SK-N-SH (cell line): ENCODE measurements at regions not wholly inside any gene's neighbourhood (a gene's known extent, or its start where the extent isn't known, plus 50 kb on each side); places are given as distances from the start of the nearest gene placed in this dataset.
A peak's percentile ranks its signal among the peaks of the same experiment; 100 is the strongest.

Experiments
- CTCF ChIA-PET: fragments of 300-600, 350-600 bp; formaldehyde crosslinking; extraction: SDS; loops from one replicate; lab custom pipeline; 2021; lab: Yijun Ruan, JAX
- POLR2A ChIA-PET: fragments of 350-600 bp; sonication (Branson Sonifier 250); formaldehyde crosslinking; extraction: SDS; loops from one replicate; lab custom pipeline; 2020; ENCODE audit warnings: antibody characterized with exemption, inconsistent platforms; lab: Yijun Ruan, JAX
- DNase-seq: peaks from one replicate; pipeline ENCODE4 v3.0.0; 2012
- H2AFZ ChIP-seq: fragments of 200-600 bp; sonication (generic); 2 replicates; pipeline ENCODE4 v1.8.1; 2016; ENCODE audit warnings: antibody characterized with exemption, mild to moderate bottlenecking, low read depth
- H3F3A ChIP-seq: fragments of 200-600 bp; sonication (generic); replicated peaks from 2 replicates; pipeline ENCODE3; 2016; ENCODE audit warnings: antibody characterized with exemption, mild to moderate bottlenecking; ENCODE audit not compliant: insufficient read depth
- H3K27ac ChIP-seq, 2 experiments: fragments of 200-500 bp in 1 of 2; fragments of 200-600 bp in 1 of 2; sonication (Bioruptor generic) in 1 of 2; sonication (generic), shearing (Covaris generic) in 1 of 2; 2 replicates each; pipeline versions ENCODE4 v1.5.1 to v1.6.1; 2014 to 2016; ENCODE audit warnings: low read depth in 2 of 2, inconsistent platforms in 1 of 2, low read length in 1 of 2, mild to moderate bottlenecking in 1 of 2, mixed read lengths in 1 of 2
- H3K27me3 ChIP-seq: fragments of 200-600 bp; sonication (generic), shearing (Covaris generic); 2 replicates; pipeline ENCODE4 v1.6.1; 2016; ENCODE audit warnings: mixed run types; ENCODE audit not compliant: insufficient read depth
- H3K36me3 ChIP-seq, 2 experiments: fragments of 200-500 bp in 1 of 2; fragments of 200-600 bp in 1 of 2; sonication (Bioruptor generic) in 1 of 2; sonication (generic) in 1 of 2; replicated peaks in 1 of 2; 2 replicates each; pipeline versions ENCODE3 to v1.5.1; 2014 to 2016; ENCODE audit warnings: low read length in 1 of 2, mild to moderate bottlenecking in 1 of 2; ENCODE audit not compliant: insufficient read depth in 2 of 2, control insufficient read depth in 1 of 2
- H3K4me1 ChIP-seq, 2 experiments: fragments of 200-500 bp in 1 of 2; fragments of 200-600 bp in 1 of 2; sonication (Bioruptor generic) in 1 of 2; sonication (generic), shearing (Covaris generic) in 1 of 2; 2 replicates each; pipeline versions ENCODE4 v1.5.1 to v1.6.1; 2014 to 2016; ENCODE audit warnings: low read depth in 1 of 2, low read length in 1 of 2, mixed run types in 1 of 2; ENCODE audit not compliant: insufficient read depth in 2 of 2, control insufficient read depth in 1 of 2
- H3K4me2 ChIP-seq: fragments of 200-600 bp; sonication (generic), shearing (Covaris generic); 2 replicates; pipeline ENCODE4 v1.6.1; 2017; ENCODE audit warnings: mixed run types
- H3K4me3 ChIP-seq, 2 experiments: fragments of 200-500 bp in 1 of 2; fragments of 200-600 bp in 1 of 2; sonication (Bioruptor generic) in 1 of 2; sonication (generic), shearing (Covaris generic) in 1 of 2; 2 replicates each; pipeline versions ENCODE4 v1.5.1 to v1.8.1; 2014 to 2016; ENCODE audit warnings: low read depth in 2 of 2, inconsistent platforms in 1 of 2, low read length in 1 of 2, mild to moderate bottlenecking in 1 of 2, mixed read lengths in 1 of 2, moderate library complexity in 1 of 2
- H3K79me2 ChIP-seq: fragments of 200-600 bp; sonication (generic); 2 replicates; pipeline ENCODE4 v1.8.1; 2017; ENCODE audit warnings: mild to moderate bottlenecking; ENCODE audit not compliant: insufficient read depth
- H3K9ac ChIP-seq: fragments of 200-600 bp; sonication (generic); 2 replicates; pipeline ENCODE4 v1.6.1; 2017; ENCODE audit warnings: mixed run types
- H3K9me2 ChIP-seq: fragments of 200-600 bp; sonication (generic); 2 replicates; pipeline ENCODE4 v1.6.1; 2017; ENCODE audit warnings: mixed run types
- H3K9me3 ChIP-seq: fragments of 200-600 bp; sonication (generic); 2 replicates; pipeline ENCODE4 v1.6.1; 2017; ENCODE audit warnings: mixed run types, mild to moderate bottlenecking, moderate library complexity
- H4K20me1 ChIP-seq: fragments of 200-600 bp; sonication (generic); 2 replicates; pipeline ENCODE4 v1.6.1; 2017; ENCODE audit warnings: mild to moderate bottlenecking, mixed run types; ENCODE audit not compliant: insufficient read depth
- ELF1 ChIP-seq: IDR thresholded peaks from 2 replicates; pipeline ENCODE4 v1.4.0; 2012
- EP300 ChIP-seq, 2 experiments: IDR thresholded peaks; 2 replicates each; pipeline versions ENCODE4 v1.4.0 to v1.6.1; 2012; ENCODE audit warnings: borderline replicate concordance in 1 of 2, low read depth in 1 of 2, low read length in 1 of 2
- FOSL2 ChIP-seq: IDR thresholded peaks from 2 replicates; pipeline ENCODE4 v1.4.0; 2012; ENCODE audit warnings: low read depth, mild to moderate bottlenecking, moderate library complexity, borderline replicate concordance
- FOXM1 ChIP-seq: IDR thresholded peaks from 2 replicates; pipeline ENCODE4 v1.4.0; 2012; ENCODE audit warnings: low read depth, mild to moderate bottlenecking
- GATA2 ChIP-seq: sonication (generic); formaldehyde crosslinking; IDR thresholded peaks from 2 replicates; pipeline ENCODE4 v1.5.0; 2020; ENCODE audit warnings: mild to moderate bottlenecking, missing genetic modification reagents
- IRF3 ChIP-seq: fragments of 150-350 bp; IDR thresholded peaks from 2 replicates; pipeline ENCODE4 v1.6.1; 2016; ENCODE audit warnings: mild to moderate bottlenecking, low read depth, low read length
- JUND ChIP-seq: IDR thresholded peaks from 2 replicates; pipeline ENCODE4 v1.4.0; 2012
- MAX ChIP-seq: IDR thresholded peaks from 2 replicates; pipeline ENCODE4 v1.4.0; 2012; ENCODE audit warnings: low read depth
- PBX3 ChIP-seq: IDR thresholded peaks from 2 replicates; pipeline ENCODE4; 2012
- POLR2AphosphoS5 ChIP-seq: IDR thresholded peaks from 2 replicates; pipeline ENCODE4 v1.6.1; 2012; ENCODE audit warnings: low read depth, low read length
- RAD21 ChIP-seq: IDR thresholded peaks from 2 replicates; pipeline ENCODE4 v1.6.1; 2012; ENCODE audit warnings: mild to moderate bottlenecking, low read length
- RCOR1 ChIP-seq: fragments of 150-350 bp; IDR thresholded peaks from 2 replicates; pipeline ENCODE4 v1.6.1; 2017; ENCODE audit warnings: antibody characterized with exemption, low read length
- SIN3A ChIP-seq: IDR thresholded peaks from 2 replicates; pipeline ENCODE4 v1.6.1; 2012; ENCODE audit warnings: low read depth, mild to moderate bottlenecking, low read length, moderate library complexity, borderline replicate concordance
- TAF1 ChIP-seq: IDR thresholded peaks from 2 replicates; pipeline ENCODE4 v1.6.1; 2012; ENCODE audit warnings: low read depth, mild to moderate bottlenecking, low read length, moderate library complexity, borderline replicate concordance
- TEAD4 ChIP-seq: IDR thresholded peaks from 2 replicates; pipeline ENCODE4 v1.4.0; 2012; ENCODE audit warnings: mild to moderate bottlenecking, borderline replicate concordance; ENCODE audit not compliant: insufficient read depth
- WGBS: methylation state at CpG from one replicate; pipeline ENCODE4 v1.1.6; 2017; ENCODE audit warnings: low lambda C conversion rate; 5-methylcytosine and 5-hydroxymethylcytosine counted together

GRCh38 chr12:124517260-124518050 lies 50.0 kb downstream of the NCOR2 start (continued):
- TF ChIP-seq IRF3 (no peak), FOXM1 (no peak), EP300 (IDR thresholded peaks at IDR 0.05; ENCODE audit: borderline replicate concordance in 1 of 2, low read depth in 1 of 2, low read length in 1 of 2) (peak in 1 of 2 experiments; percentile 46; a peak in 1 of 4 replicates), TEAD4 (no peak), SIN3A (no peak), JUND (no peak), POLR2AphosphoS5 (no peak), PBX3 (no peak), RAD21 (peak; percentile 32; the same call in 1 of the 2 replicates), GATA2 (CRISPR knock-in tag) (no peak; the same call in 1 of the 2 replicates)

DNA sequence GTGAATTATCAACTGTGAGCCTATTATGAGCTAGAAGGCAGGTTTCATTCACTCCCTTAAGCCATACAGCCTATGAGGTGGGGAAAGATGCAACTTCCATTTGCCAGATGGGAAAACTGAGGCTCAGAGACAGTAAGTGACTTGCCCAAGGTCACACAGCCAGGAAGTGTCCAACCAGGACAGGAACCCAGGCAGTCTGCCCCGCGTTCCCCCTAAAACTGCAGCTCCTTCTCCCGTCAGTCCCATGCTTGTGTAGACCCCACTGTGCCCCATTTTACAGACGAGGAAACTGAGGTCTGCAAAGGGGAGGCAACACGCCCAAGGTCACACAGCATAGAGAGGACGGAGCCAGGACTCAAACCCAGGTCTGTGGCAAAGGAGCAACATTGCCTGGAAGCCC lies 50.6 kb downstream of the NCOR2 start:
- Histone ChIP-seq H3K9me3 (no peaks in the 10 kb centered on the region), H3F3A (peaks cover 57% of the 10 kb centered on the region), H3K27me3 (no peaks in the 10 kb centered on the region), H4K20me1 (peaks cover 45% of the 10 kb centered on the region), H3K36me3 (peaks cover 0 to 8% of the 10 kb centered on the region in 2 experiments), H3K9ac (peak overlapping the region; percentile 91), H3K27ac (peak overlapping the region; percentile 90 to 99), H3K79me2 (peaks cover 83% of the 10 kb centered on the region), H3K4me2 (peak overlapping the region; percentile 92), H2AFZ (no peak overlapping the region), H3K4me1 (peaks cover 53 to 77% of the 10 kb centered on the region in 2 experiments), H3K4me3 (peak overlapping the region; percentile 57 to 76), H3K9me2 (no peaks in the 10 kb centered on the region)
- 50% methylated on average over 4 of the region's 6 CpGs for WGBS
- POLR2A ChIA-PET, result no interaction called here
- CTCF ChIA-PET, result interaction anchor here (0.5 to 1.9 kb wide), 6 partner anchors 10 to 255 kb away, joined by 3 to 7 read pairs (median 4); no protein-coding TSS in a partner anchor
- TF ChIP-seq MAX, result no peak
- no peak for TF ChIP-seq FOSL2
- TF ChIP-seq RCOR1, result 0 out of 2 replicates have a peak, but pooled peaks have one; percentile 5
- no peak for TF ChIP-seq ELF1
- no peak for TF ChIP-seq TAF1
- DNase-seq, result no peak
